ENCODE measurements at regions not wholly inside any gene's neighbourhood (a gene's known extent, or its start where the extent isn't known, plus 50 kb on each side); places are given as distances from the start of the nearest gene placed in this dataset.
A peak's percentile ranks its signal among the peaks of the same experiment; 100 is the strongest.
"Not testable (repeated sequence)": the region's sequence is repeated elsewhere in the genome, so short reads cannot be mapped to it uniquely, and the experiment has no call there.

DNA sequence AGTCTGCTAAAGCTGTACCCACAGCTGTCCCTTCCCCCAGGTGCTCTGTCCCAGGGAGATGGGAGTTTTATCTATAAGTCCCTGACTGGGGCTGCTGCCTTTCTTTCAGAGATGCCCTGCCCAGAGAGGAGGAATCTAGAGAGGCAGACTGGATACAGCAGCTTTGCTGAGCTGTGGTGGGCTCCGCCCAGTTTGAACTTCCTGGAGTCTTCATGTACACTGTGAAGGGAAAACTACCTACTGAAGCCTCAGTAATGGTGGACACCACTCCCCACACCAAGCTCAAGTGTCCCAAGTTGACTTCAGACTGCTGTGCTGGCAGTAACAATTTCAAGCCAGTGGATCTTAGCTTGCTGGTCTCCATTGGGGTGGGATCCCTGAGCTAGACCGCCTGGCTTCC, 75.3 kb downstream of the NFKBIZ start:
- SMC1A ChIA-PET (ENCODE audit: uncharacterized antibody, unreplicated experiment), result interaction anchor here (0.8 to 3.5 kb wide), 16 partner anchors 8 to 301 kb away, joined by 3 to 33 read pairs (median 4); no protein-coding TSS in a partner anchor

DNA sequence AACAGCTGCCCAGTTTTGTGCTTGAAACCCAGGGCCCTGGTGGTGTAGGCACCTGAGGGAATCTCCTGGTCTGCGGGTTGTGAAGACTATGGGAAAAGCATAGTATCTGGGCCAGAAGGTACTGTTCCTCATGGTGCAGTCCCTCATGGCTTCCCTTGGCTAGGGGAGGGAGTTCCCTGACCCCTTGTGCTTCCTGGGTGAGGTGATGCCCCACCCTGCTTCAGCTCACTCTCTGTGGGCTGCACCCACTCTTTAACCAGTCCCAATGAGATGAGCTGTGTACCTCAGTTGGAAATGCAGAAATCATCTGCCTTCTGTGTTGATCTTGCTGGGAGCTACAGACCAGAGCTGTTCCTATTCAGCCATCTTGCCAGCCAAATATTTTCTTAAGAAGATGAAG, 75.8 kb downstream of the NFKBIZ start:
- BruUV-seq (replicated peaks); H3K9me3 ChIP-seq (replicated peaks; ENCODE audit: control insufficient read depth, insufficient read depth, low read length); H3K4me3 ChIP-seq; H3K27me3 ChIP-seq (replicated peaks in 1 of 2; ENCODE audit: control insufficient read depth in 2 of 2, insufficient read depth in 2 of 2, low read length in 1 of 2); H4K20me1 ChIP-seq (ENCODE audit: control insufficient read depth, insufficient read depth); H3K27ac ChIP-seq (ENCODE audit: control insufficient read depth, insufficient read depth); in situ Hi-C loops (cut with MboI); H3K9ac ChIP-seq (ENCODE audit: control insufficient read depth, insufficient read depth, low read length); H2AFZ ChIP-seq (ENCODE audit: control insufficient read depth, low read depth, low read length); ATAC-seq; FAIRE-seq; DNase-seq (ENCODE audit: low read depth, low spot score); H3K4me2 ChIP-seq (ENCODE audit: control insufficient read depth, insufficient read depth); H3K79me2 ChIP-seq (ENCODE audit: control insufficient read depth, insufficient read depth, low read length); intact Hi-C loops (cut with micrococcal nuclease; ENCODE audit: unreplicated experiment); H3K4me1 ChIP-seq (ENCODE audit: control insufficient read depth, insufficient read depth, low read length); H3K36me3 ChIP-seq (ENCODE audit: control insufficient read depth in 2 of 2, insufficient read depth in 2 of 2, low read length in 1 of 2): not testable (repeated sequence)
- POLR2A ChIA-PET, result interaction anchor here (0.7 to 2.7 kb wide), 4 partner anchors 12 to 131 kb away, joined by 3 to 13 read pairs (median 4); no protein-coding TSS in a partner anchor
- SMC1A ChIA-PET (ENCODE audit: uncharacterized antibody, unreplicated experiment), result interaction anchor here (0.8 to 3.5 kb wide), 18 partner anchors 8 to 300 kb away, joined by 3 to 33 read pairs (median 4); no protein-coding TSS in a partner anchor
- WGBS (ENCODE audit: insufficient coverage, insufficient replicate concordance, low lambda C conversion rate, missing lambda C conversion rate), result 100% methylated on average over 1 of the region's 1 CpG
- CTCF ChIA-PET, result interaction anchor here (0.6 to 2.0 kb wide), 4 partner anchors 26 to 1604 kb away, joined by 3 to 7 read pairs (median 4); no protein-coding TSS in a partner anchor
- TF ChIP-seq IKZF2 (IDR thresholded peaks at IDR 0.05) (peak in 1 of 2 experiments; percentile 41; a peak in 1 of 4 replicates), NR2C1 (IDR thresholded peaks at IDR 0.05) (0 out of 2 replicates have a peak, but pooled peaks have one; percentile 37), IKZF1 (conservative IDR thresholded peaks at IDR 0.05) (peak; percentile 57), NR2F1 (conservative IDR thresholded peaks at IDR 0.05) (peak; percentile 37; the same call in 1 of the 2 replicates)
- RAD21 ChIA-PET (ENCODE audit: unreplicated experiment), result interaction anchor here (0.9 to 3.5 kb wide), 8 partner anchors 11 to 95 kb away, joined by 3 to 20 read pairs (median 4); no protein-coding TSS in a partner anchor

More for the DNA sequence above, 75.3 kb downstream of the NFKBIZ start:
- FAIRE-seq; H3K27ac ChIP-seq (ENCODE audit: control insufficient read depth, insufficient read depth); intact Hi-C loops (cut with micrococcal nuclease; ENCODE audit: unreplicated experiment); BruUV-seq (replicated peaks); H3K27me3 ChIP-seq (replicated peaks in 1 of 2; ENCODE audit: control insufficient read depth in 2 of 2, insufficient read depth in 2 of 2, low read length in 1 of 2); H3K4me2 ChIP-seq (ENCODE audit: control insufficient read depth, insufficient read depth); H4K20me1 ChIP-seq (ENCODE audit: control insufficient read depth, insufficient read depth); H3K4me3 ChIP-seq; H3K79me2 ChIP-seq (ENCODE audit: control insufficient read depth, insufficient read depth, low read length); DNase-seq (ENCODE audit: low read depth, low spot score); H3K4me1 ChIP-seq (ENCODE audit: control insufficient read depth, insufficient read depth, low read length); H2AFZ ChIP-seq (ENCODE audit: control insufficient read depth, low read depth, low read length); H3K9me3 ChIP-seq (replicated peaks; ENCODE audit: control insufficient read depth, insufficient read depth, low read length); H3K36me3 ChIP-seq (ENCODE audit: control insufficient read depth in 2 of 2, insufficient read depth in 2 of 2, low read length in 1 of 2); H3K9ac ChIP-seq (ENCODE audit: control insufficient read depth, insufficient read depth, low read length); in situ Hi-C loops (cut with MboI): not testable (repeated sequence)
- WGBS (ENCODE audit: insufficient coverage, insufficient replicate concordance, low lambda C conversion rate, missing lambda C conversion rate), result 88% methylated on average over 2 of the region's 2 CpGs
- RAD21 ChIA-PET (ENCODE audit: unreplicated experiment), result interaction anchor here (0.8 to 3.5 kb wide), 8 partner anchors 11 to 296 kb away, joined by 3 to 20 read pairs (median 4); no protein-coding TSS in a partner anchor
- CTCF ChIA-PET, result interaction anchor here (0.6 to 2.0 kb wide), 6 partner anchors 11 to 1604 kb away, joined by 3 to 7 read pairs (median 3); no protein-coding TSS in a partner anchor
- peak; percentile 34; the same call in 2 of the 3 replicates for ATAC-seq
- POLR2A ChIA-PET, result interaction anchor here (1.1 to 2.7 kb wide), 3 partner anchors 13 to 25 kb away, joined by 3 to 13 read pairs (median 6); no protein-coding TSS in a partner anchor
